ENCODE measurements at regions not wholly inside any gene's neighbourhood (a gene's known extent, or its start where the extent isn't known, plus 50 kb on each side); places are given as distances from the start of the nearest gene placed in this dataset.

GRCh38 chr16:86289907-86290306 is 220.4 kb upstream of the FOXF1 start:
- no peak overlapping the region for H3K27ac ChIP-seq (ENCODE audit: low read length)
- H3K4me1 ChIP-seq (ENCODE audit: control insufficient read depth, low read depth, low read length): peaks cover 30% of the 10 kb centered on the region
- H3K4me3 ChIP-seq (ENCODE audit: low read length): no peak overlapping the region
- H3K9ac ChIP-seq (ENCODE audit: low read length): no peak overlapping the region
- H3K27me3 ChIP-seq (ENCODE audit: control insufficient read depth, insufficient read depth, low read length): peaks cover 97% of the 10 kb centered on the region
- H3K36me3 ChIP-seq (ENCODE audit: control insufficient read depth, low read depth, low read length): no peaks in the 10 kb centered on the region
- no peaks in the 10 kb centered on the region for H3K9me3 ChIP-seq (ENCODE audit: control insufficient read depth, low read depth, low read length)

DNA sequence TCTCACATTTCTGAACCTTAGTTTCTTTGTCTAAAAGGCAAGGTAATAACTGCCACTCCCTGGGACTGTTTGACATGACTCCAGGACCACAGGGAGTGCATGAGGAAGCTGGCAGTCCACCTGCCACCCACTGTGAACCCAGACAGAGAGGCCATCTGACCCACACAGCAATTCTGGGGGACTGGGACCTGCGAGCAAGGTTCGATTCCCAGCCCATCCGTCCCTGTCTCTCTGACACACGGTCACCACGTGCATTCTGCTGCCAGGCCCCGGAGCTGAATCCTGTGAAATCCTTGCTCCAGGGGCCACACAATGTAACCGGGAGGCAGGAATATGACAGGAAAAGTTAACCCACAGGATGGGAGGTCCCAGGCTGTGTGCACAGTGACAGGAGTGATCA is 218.8 kb upstream of the FOXF1 start:
- Histone ChIP-seq H3K27me3 (ENCODE audit: control insufficient read depth, insufficient read depth, low read length) (peaks cover 97% of the 10 kb centered on the region), H3K36me3 (ENCODE audit: control insufficient read depth, low read depth, low read length) (no peaks in the 10 kb centered on the region), H3K27ac (ENCODE audit: low read length) (no peak overlapping the region), H3K9me3 (ENCODE audit: control insufficient read depth, low read depth, low read length) (no peaks in the 10 kb centered on the region), H3K4me1 (ENCODE audit: control insufficient read depth, low read depth, low read length) (peaks cover 19% of the 10 kb centered on the region), H3K9ac (ENCODE audit: low read length) (no peak overlapping the region), H3K4me3 (ENCODE audit: low read length) (no peak overlapping the region)

- H3K4me1 ChIP-seq (ENCODE audit: control insufficient read depth, low read depth, low read length): peaks cover 19% of the 10 kb centered on the region
- H3K27me3 ChIP-seq (ENCODE audit: control insufficient read depth, insufficient read depth, low read length): peaks cover 97% of the 10 kb centered on the region
- H3K27ac ChIP-seq (ENCODE audit: low read length): no peak overlapping the region
- no peaks in the 10 kb centered on the region for H3K9me3 ChIP-seq (ENCODE audit: control insufficient read depth, low read depth, low read length)
- no peak overlapping the region for H3K9ac ChIP-seq (ENCODE audit: low read length)
- H3K4me3 ChIP-seq (ENCODE audit: low read length): no peak overlapping the region
- no peaks in the 10 kb centered on the region for H3K36me3 ChIP-seq (ENCODE audit: control insufficient read depth, low read depth, low read length)
These were observed 218.1 kb upstream of the FOXF1 start for GRCh38 chr16:86292171-86292775.

DNA sequence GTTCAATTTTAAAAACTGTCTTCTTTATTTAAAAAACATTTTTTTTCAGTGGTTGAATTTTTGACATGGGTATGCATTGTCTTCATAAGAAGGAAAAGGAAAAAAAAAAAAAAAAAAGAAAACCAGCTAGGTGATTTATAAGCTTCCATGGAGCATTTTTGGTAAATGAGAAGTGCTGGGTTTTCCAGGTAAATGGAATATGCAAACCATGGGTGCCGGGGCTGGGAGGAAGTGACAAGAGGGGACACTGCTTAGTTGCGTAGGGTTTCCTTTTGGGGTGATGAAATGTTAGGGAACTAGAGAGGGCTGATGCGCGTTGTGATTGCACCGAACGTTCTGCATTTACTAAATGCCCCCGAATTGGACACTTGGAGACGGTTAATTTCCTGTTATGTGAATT is 217.4 kb upstream of the FOXF1 start:
- peaks cover 13% of the 10 kb centered on the region for H3K4me1 ChIP-seq (ENCODE audit: control insufficient read depth, low read depth, low read length)
- H3K9ac ChIP-seq (ENCODE audit: low read length): no peak overlapping the region
- peaks cover 97% of the 10 kb centered on the region for H3K27me3 ChIP-seq (ENCODE audit: control insufficient read depth, insufficient read depth, low read length)
- H3K9me3 ChIP-seq (ENCODE audit: control insufficient read depth, low read depth, low read length): no peaks in the 10 kb centered on the region
- no peak overlapping the region for H3K27ac ChIP-seq (ENCODE audit: low read length)
- H3K36me3 ChIP-seq (ENCODE audit: control insufficient read depth, low read depth, low read length): no peaks in the 10 kb centered on the region
- no peak overlapping the region for H3K4me3 ChIP-seq (ENCODE audit: low read length)

DNA sequence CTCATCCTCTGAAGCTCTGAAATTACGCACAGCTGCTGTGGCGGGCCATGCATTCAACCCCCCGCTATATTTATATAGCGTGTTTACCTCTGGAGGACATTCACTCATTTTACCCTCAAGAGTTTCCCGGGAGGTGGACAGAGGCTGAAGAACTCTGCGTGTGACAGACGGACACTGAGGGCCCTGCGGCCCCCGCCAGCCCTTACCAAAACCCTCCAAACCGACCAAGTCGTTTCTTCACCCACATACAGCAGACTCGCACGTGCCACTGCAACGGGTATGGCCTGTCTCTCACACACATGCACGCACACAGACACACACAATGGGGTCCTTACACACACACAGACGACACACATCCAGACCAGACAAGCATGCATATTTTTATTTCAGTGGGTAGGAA is 216.4 kb upstream of the FOXF1 start:
- no peak overlapping the region for H3K27ac ChIP-seq (ENCODE audit: low read length)
- H3K27me3 ChIP-seq (ENCODE audit: control insufficient read depth, insufficient read depth, low read length): peaks cover 97% of the 10 kb centered on the region
- H3K36me3 ChIP-seq (ENCODE audit: control insufficient read depth, low read depth, low read length): no peaks in the 10 kb centered on the region
- no peak overlapping the region for H3K4me3 ChIP-seq (ENCODE audit: low read length)
- H3K9ac ChIP-seq (ENCODE audit: low read length): no peak overlapping the region
- H3K4me1 ChIP-seq (ENCODE audit: control insufficient read depth, low read depth, low read length): peaks cover 19% of the 10 kb centered on the region
- no peaks in the 10 kb centered on the region for H3K9me3 ChIP-seq (ENCODE audit: control insufficient read depth, low read depth, low read length)

DNA sequence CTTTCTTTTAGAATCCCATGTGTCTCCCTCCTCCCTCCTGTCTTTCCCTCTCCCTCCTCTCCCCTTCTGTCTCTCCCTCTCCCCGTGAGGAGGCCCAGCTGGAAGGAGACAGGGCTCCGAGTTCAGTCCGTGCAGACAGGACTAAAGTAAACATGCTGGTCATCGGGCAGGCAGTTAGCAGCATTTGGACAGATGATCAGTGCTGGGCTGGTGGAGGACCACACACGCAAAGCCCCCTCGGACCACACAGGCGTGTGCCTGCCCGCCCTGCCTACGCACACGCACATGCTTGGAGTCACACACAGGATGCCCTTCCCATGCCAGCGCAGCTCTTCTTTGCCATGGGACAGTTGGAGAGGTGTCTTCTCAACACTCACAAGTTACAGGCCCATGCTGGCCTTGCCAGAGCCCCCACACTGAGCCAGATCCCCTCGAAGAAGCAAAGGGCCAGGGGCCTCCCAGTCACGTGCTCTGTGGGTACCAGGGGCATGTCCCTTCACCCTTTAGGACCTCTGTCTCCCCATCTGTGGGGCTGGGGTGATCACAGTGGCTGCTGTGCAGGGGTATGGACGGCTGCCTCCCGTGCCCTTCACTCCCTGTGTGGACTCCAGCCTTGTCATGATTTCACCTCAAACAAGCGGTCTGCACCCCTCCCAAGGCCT is 215.7 kb upstream of the FOXF1 start:
- H3K9me3 ChIP-seq (ENCODE audit: control insufficient read depth, low read depth, low read length): no peaks in the 10 kb centered on the region
- H3K27me3 ChIP-seq (ENCODE audit: control insufficient read depth, insufficient read depth, low read length): peaks cover 97% of the 10 kb centered on the region
- H3K4me3 ChIP-seq (ENCODE audit: low read length): no peak overlapping the region
- no peak overlapping the region for H3K27ac ChIP-seq (ENCODE audit: low read length)
- H3K36me3 ChIP-seq (ENCODE audit: control insufficient read depth, low read depth, low read length): no peaks in the 10 kb centered on the region
- peaks cover 11% of the 10 kb centered on the region for H3K4me1 ChIP-seq (ENCODE audit: control insufficient read depth, low read depth, low read length)
- no peak overlapping the region for H3K9ac ChIP-seq (ENCODE audit: low read length)

DNA sequence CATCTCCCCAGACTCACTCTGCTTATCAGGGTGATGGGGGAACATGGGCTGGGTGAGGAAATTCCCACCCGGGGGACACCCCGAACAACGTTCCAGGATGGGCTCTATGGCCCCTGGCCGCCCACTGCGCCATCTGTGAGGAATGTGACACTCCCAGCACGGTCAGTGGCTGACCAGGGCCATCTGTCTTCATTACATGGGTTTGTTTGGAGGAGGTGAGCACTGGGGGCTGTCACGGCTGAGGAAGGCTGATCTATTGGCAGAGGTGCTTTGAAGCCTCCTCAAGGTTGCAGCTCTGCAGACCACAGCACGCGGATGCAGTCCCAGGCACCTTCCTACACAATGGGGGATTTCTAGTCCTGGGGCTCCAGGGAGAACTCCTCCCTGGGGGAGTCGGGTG is 214.1 kb upstream of the FOXF1 start:
- no peaks in the 10 kb centered on the region for H3K36me3 ChIP-seq (ENCODE audit: control insufficient read depth, low read depth, low read length)
- peaks cover 22% of the 10 kb centered on the region for H3K4me1 ChIP-seq (ENCODE audit: control insufficient read depth, low read depth, low read length)
- H3K9me3 ChIP-seq (ENCODE audit: control insufficient read depth, low read depth, low read length): no peaks in the 10 kb centered on the region
- peaks cover 88% of the 10 kb centered on the region for H3K27me3 ChIP-seq (ENCODE audit: control insufficient read depth, insufficient read depth, low read length)
- H3K27ac ChIP-seq (ENCODE audit: low read length): no peak overlapping the region
- H3K4me3 ChIP-seq (ENCODE audit: low read length): no peak overlapping the region
- H3K9ac ChIP-seq (ENCODE audit: low read length): no peak overlapping the region

- Histone ChIP-seq H3K9me3 (ENCODE audit: control insufficient read depth, low read depth, low read length) (no peaks in the 10 kb centered on the region), H3K4me1 (ENCODE audit: control insufficient read depth, low read depth, low read length) (peaks cover 23% of the 10 kb centered on the region), H3K9ac (ENCODE audit: low read length) (no peak overlapping the region), H3K27me3 (ENCODE audit: control insufficient read depth, insufficient read depth, low read length) (peaks cover 77% of the 10 kb centered on the region), H3K36me3 (ENCODE audit: control insufficient read depth, low read depth, low read length) (no peaks in the 10 kb centered on the region), H3K27ac (ENCODE audit: low read length) (no peak overlapping the region), H3K4me3 (ENCODE audit: low read length) (no peak overlapping the region)
These were observed 212.9 kb upstream of the FOXF1 start for GRCh38 chr16:86297391-86297790.

GRCh38 chr16:86297866-86298757 is 212.2 kb upstream of the FOXF1 start:
- peaks cover 23% of the 10 kb centered on the region for H3K4me1 ChIP-seq (ENCODE audit: control insufficient read depth, low read depth, low read length)
- H3K9me3 ChIP-seq (ENCODE audit: control insufficient read depth, low read depth, low read length): no peaks in the 10 kb centered on the region
- H3K9ac ChIP-seq (ENCODE audit: low read length): no peak overlapping the region
- peaks cover 70% of the 10 kb centered on the region for H3K27me3 ChIP-seq (ENCODE audit: control insufficient read depth, insufficient read depth, low read length)
- no peak overlapping the region for H3K27ac ChIP-seq (ENCODE audit: low read length)
- H3K4me3 ChIP-seq (ENCODE audit: low read length): no peak overlapping the region
- H3K36me3 ChIP-seq (ENCODE audit: control insufficient read depth, low read depth, low read length): no peaks in the 10 kb centered on the region

GRCh38 chr16:86298758-86299134 is 211.6 kb upstream of the FOXF1 start:
- Histone ChIP-seq H3K9ac (ENCODE audit: low read length) (no peak overlapping the region), H3K4me1 (ENCODE audit: control insufficient read depth, low read depth, low read length) (peaks cover 23% of the 10 kb centered on the region), H3K27me3 (ENCODE audit: control insufficient read depth, insufficient read depth, low read length) (peaks cover 63% of the 10 kb centered on the region), H3K9me3 (ENCODE audit: control insufficient read depth, low read depth, low read length) (no peaks in the 10 kb centered on the region), H3K27ac (ENCODE audit: low read length) (no peak overlapping the region), H3K36me3 (ENCODE audit: control insufficient read depth, low read depth, low read length) (no peaks in the 10 kb centered on the region), H3K4me3 (ENCODE audit: low read length) (no peak overlapping the region)

DNA sequence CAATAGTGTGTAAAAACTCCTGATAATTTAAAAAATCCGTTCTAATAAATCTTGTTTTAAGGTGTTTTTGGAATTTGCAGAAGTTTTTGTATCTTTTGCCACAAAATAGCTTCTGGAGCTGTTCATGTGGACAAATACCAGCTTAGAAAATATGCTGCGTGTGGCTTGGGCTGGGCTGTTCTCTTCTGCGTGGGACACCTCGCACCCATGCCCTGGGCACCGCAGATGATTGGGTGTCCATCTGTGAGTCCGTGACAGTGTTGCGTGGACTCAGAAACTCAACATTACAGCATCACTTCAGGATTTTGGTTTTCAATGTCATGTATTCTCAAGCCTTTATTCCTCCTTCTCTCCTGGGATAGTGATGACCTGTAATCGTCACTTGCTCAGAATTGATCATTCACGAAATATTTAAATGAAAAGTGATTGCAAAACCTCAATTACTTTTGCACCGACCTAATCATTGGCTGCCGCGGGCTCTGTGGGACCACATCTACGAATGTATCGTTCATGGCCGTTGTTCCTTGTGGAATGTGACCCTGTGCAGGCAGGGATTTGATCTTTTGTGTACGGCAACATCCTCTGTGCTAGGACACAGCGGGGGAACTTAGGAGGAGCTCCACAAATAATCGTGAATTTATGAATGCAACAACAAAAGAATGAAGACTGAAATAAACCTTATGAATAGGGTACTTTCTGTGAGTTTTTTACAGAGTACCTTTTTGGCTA is 210.3 kb upstream of the FOXF1 start:
- no peaks in the 10 kb centered on the region for H3K9me3 ChIP-seq (ENCODE audit: control insufficient read depth, low read depth, low read length)
- no peaks in the 10 kb centered on the region for H3K36me3 ChIP-seq (ENCODE audit: control insufficient read depth, low read depth, low read length)
- H3K27me3 ChIP-seq (ENCODE audit: control insufficient read depth, insufficient read depth, low read length): peaks cover 53% of the 10 kb centered on the region
- H3K9ac ChIP-seq (ENCODE audit: low read length): no peak overlapping the region
- H3K4me3 ChIP-seq (ENCODE audit: low read length): no peak overlapping the region
- H3K27ac ChIP-seq (ENCODE audit: low read length): no peak overlapping the region
- H3K4me1 ChIP-seq (ENCODE audit: control insufficient read depth, low read depth, low read length): peaks cover 23% of the 10 kb centered on the region

All from iPS-18a (cell line).